Astrocyte (in vitro differentiated cells and primary cell): ENCODE measurements at regions not wholly inside any gene's neighbourhood (a gene's known extent, or its start where the extent isn't known, plus 50 kb on each side); places are given as distances from the start of the nearest gene placed in this dataset.

Source experiments
- CTCF ChIP-seq: IDR thresholded peaks from 2 replicates; pipeline ENCODE4 v1.5.1; 2011; ENCODE audit warnings: low read depth, mild to moderate bottlenecking, inconsistent platforms, low read length, moderate library complexity; ENCODE audit not compliant: insufficient read depth
- EZH2 ChIP-seq: IDR thresholded peaks from 2 replicates; pipeline ENCODE4 v1.6.1; 2012; ENCODE audit warnings: mild to moderate bottlenecking, low read length, inconsistent platforms; ENCODE audit not compliant: insufficient read depth

DNA sequence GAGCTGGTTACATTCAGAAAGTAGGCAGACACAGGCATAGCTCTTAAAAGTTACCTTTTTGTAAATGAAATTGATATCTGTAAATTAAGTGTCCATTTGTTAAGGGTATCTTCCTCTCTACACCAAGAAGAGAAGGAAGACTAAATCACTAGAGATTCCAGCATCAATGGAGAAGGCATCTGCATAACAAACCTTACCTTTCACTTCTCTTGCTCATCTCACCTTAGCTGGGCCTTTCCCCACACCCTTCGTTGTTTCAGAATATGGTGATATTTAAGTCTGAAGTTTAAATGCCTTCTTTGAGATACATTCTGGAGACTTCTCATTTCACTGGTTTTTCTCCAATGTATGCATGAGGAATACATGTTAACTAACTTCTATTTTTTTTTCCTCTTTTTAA, 54.5 kb upstream of the TGFBR2 start:
- TF ChIP-seq CTCF: no peak
- TF ChIP-seq EZH2: no peak
